MCF 10A (cell line): ENCODE measurements at regions not wholly inside any gene's neighbourhood (a gene's known extent, or its start where the extent isn't known, plus 50 kb on each side); places are given as distances from the start of the nearest gene placed in this dataset.

Source experiments
- BruUV-seq: library from RNA; stranded (reverse); fragments of 400-500 nt; replicated peaks from 2 replicates; lab custom pipeline; 2021; lab: Mats Ljungman, UMichigan
- CTCF ChIA-PET: fragments of 300-600 bp; sonication (Branson Sonifier 250); formaldehyde crosslinking; extraction: SDS; loops from one replicate; lab custom pipeline; 2021; ENCODE audit warnings: antibody characterized with exemption, inconsistent platforms; lab: Yijun Ruan, JAX
- POLR2A ChIA-PET: fragments of 300-600, 350-650 bp; sonication (Branson Sonifier 250); formaldehyde crosslinking; extraction: SDS; loops from one replicate; lab custom pipeline; 2020; ENCODE audit warnings: antibody characterized with exemption, inconsistent platforms; lab: Yijun Ruan, JAX
- DNase-seq: peaks from one replicate; pipeline ENCODE4 v3.0.0-alpha.2; 2018; ENCODE audit not compliant: unreplicated experiment
- H3K27ac Mint-ChIP-seq: one replicate; pipeline ENCODE4 v1.8.0; 2022; ENCODE audit warnings: mild to moderate bottlenecking, low read depth, mixed read lengths; ENCODE audit not compliant: unreplicated experiment
- H3K27me3 Mint-ChIP-seq: one replicate; pipeline ENCODE4 v1.8.0; 2022; ENCODE audit warnings: mixed read lengths; ENCODE audit not compliant: insufficient read depth, unreplicated experiment
- H3K36me3 Mint-ChIP-seq: one replicate; pipeline ENCODE4 v1.8.0; 2022; ENCODE audit warnings: mild to moderate bottlenecking, moderate library complexity, mixed read lengths; ENCODE audit not compliant: insufficient read depth, unreplicated experiment
- H3K4me1 Mint-ChIP-seq: one replicate; pipeline ENCODE4 v1.8.0; 2022; ENCODE audit warnings: mixed read lengths; ENCODE audit not compliant: insufficient read depth, unreplicated experiment
- H3K4me3 Mint-ChIP-seq: one replicate; pipeline ENCODE4 v1.8.0; 2022; ENCODE audit warnings: mild to moderate bottlenecking, moderate library complexity, mixed read lengths; ENCODE audit not compliant: unreplicated experiment
- H3K9me3 Mint-ChIP-seq: one replicate; pipeline ENCODE4 v1.8.0; 2022; ENCODE audit warnings: mixed read lengths; ENCODE audit not compliant: unreplicated experiment
- intact Hi-C: fragments of 100-400 bp; cut with micrococcal nuclease; formaldehyde crosslinking; loops from 2 replicates; pipeline ENCODE4 v1.14.1; 2022
- TF ChIP-seq, protein P1 (sequence below): fragments of 200-600 bp; IDR thresholded peaks from one replicate; pipeline ENCODE4 v1.8.0; 2022; ENCODE audit warnings: antibody characterized with exemption, mild to moderate bottlenecking; ENCODE audit not compliant: unreplicated experiment

GRCh38 chr4:18756671-18757070, 735.1 kb upstream of the LCORL start:
- no peak overlapping the region for H3K4me3 Mint-ChIP-seq
- no peak for DNase-seq
- H3K27me3 Mint-ChIP-seq: no peaks in the 10 kb centered on the region
- no TSS peak for BruUV-seq
- H3K27ac Mint-ChIP-seq: no peak overlapping the region
- ChIA-PET CTCF (no interaction called here), POLR2A (no interaction called here)
- TF ChIP-seq, protein P1, sequence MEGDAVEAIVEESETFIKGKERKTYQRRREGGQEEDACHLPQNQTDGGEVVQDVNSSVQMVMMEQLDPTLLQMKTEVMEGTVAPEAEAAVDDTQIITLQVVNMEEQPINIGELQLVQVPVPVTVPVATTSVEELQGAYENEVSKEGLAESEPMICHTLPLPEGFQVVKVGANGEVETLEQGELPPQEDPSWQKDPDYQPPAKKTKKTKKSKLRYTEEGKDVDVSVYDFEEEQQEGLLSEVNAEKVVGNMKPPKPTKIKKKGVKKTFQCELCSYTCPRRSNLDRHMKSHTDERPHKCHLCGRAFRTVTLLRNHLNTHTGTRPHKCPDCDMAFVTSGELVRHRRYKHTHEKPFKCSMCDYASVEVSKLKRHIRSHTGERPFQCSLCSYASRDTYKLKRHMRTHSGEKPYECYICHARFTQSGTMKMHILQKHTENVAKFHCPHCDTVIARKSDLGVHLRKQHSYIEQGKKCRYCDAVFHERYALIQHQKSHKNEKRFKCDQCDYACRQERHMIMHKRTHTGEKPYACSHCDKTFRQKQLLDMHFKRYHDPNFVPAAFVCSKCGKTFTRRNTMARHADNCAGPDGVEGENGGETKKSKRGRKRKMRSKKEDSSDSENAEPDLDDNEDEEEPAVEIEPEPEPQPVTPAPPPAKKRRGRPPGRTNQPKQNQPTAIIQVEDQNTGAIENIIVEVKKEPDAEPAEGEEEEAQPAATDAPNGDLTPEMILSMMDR: no peak
- intact Hi-C loops: no loop called here
- peaks cover 5% of the 10 kb centered on the region for H3K4me1 Mint-ChIP-seq
- H3K36me3 Mint-ChIP-seq: no peaks in the 10 kb centered on the region
- no peaks in the 10 kb centered on the region for H3K9me3 Mint-ChIP-seq

DNA sequence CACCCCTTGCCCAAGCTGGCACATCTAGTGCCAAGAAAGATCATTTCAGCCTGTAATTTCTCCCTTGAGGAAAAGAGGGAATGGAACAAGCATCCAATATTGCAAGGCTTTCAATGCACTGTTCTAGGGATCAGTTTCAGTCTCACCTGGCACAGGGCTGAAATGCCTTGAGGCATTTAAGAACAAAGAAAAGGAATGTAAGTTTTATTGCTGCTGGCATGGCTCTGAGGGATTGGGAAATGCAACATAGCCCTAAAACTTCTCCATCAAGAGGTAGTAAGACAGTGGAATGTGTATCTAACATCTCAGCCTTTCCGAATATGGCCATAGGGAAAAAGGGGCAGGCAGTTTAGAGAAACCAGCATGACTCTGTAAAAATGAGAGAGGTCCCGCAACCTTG, 732.6 kb upstream of the LCORL start:
- Mint-ChIP-seq H3K27me3 (no peaks in the 10 kb centered on the region), H3K4me3 (no peak overlapping the region), H3K27ac (no peak overlapping the region), H3K4me1 (peaks cover 5% of the 10 kb centered on the region), H3K36me3 (no peaks in the 10 kb centered on the region), H3K9me3 (peaks cover 7% of the 10 kb centered on the region)
- POLR2A ChIA-PET: no interaction called here
- CTCF ChIA-PET: no interaction called here
- peak; percentile 22 for DNase-seq
- intact Hi-C loops: no loop called here
- TF ChIP-seq, protein P1: no peak
- BruUV-seq: no TSS peak

DNA sequence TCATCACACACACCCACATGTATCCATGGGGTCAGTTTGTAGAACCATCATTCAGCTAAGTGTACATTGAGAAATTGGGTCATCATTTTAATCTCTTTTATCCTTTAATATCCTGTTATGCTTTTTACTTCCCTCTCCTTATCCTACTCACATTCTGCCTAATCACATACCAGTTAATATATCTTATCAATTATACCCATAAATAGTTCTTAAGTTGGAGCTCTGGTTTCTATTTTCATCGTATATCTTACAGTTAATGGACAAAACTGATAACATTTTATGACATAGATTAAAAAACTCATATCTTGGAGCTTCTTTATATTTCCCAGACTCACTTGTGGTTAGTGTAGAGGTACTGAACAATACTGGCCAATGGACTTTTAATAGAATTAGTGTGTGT, 729.5 kb upstream of the LCORL start:
- no TSS peak for BruUV-seq
- intact Hi-C loops: no loop called here
- no peak overlapping the region for H3K4me3 Mint-ChIP-seq

GRCh38 chr4:18749391-18749790, 727.8 kb upstream of the LCORL start:
- no peak for DNase-seq
- no peaks in the 10 kb centered on the region for H3K27me3 Mint-ChIP-seq
- BruUV-seq: no TSS peak
- no peaks in the 10 kb centered on the region for H3K36me3 Mint-ChIP-seq
- CTCF ChIA-PET: no interaction called here
- intact Hi-C loops: no loop called here
- POLR2A ChIA-PET: interaction anchor here (0.6 kb wide), 1 partner anchor 12 kb away, joined by 3 read pairs; no protein-coding TSS in a partner anchor
- peaks cover 7% of the 10 kb centered on the region for H3K9me3 Mint-ChIP-seq
- TF ChIP-seq, protein P1: no peak
- H3K27ac Mint-ChIP-seq: no peak overlapping the region
- peaks cover 4% of the 10 kb centered on the region for H3K4me1 Mint-ChIP-seq
- H3K4me3 Mint-ChIP-seq: no peak overlapping the region

More for the DNA sequence above, 729.5 kb upstream of the LCORL start:
- H3K9me3 Mint-ChIP-seq: peaks cover 7% of the 10 kb centered on the region
- no peaks in the 10 kb centered on the region for H3K27me3 Mint-ChIP-seq
- TF ChIP-seq, protein P1: no peak
- DNase-seq: no peak
- CTCF ChIA-PET: interaction anchor here (1.0 kb wide), 1 partner anchor 8 kb away, joined by 3 read pairs; no protein-coding TSS in a partner anchor
- POLR2A ChIA-PET: no interaction called here
- no peak overlapping the region for H3K27ac Mint-ChIP-seq
- peaks cover 5% of the 10 kb centered on the region for H3K4me1 Mint-ChIP-seq
- H3K36me3 Mint-ChIP-seq: no peaks in the 10 kb centered on the region
